Progenitor cell of endocrine pancreas (in vitro differentiated cells): ENCODE measurements at regions not wholly inside any gene's neighbourhood (a gene's known extent, or its start where the extent isn't known, plus 50 kb on each side); places are given as distances from the start of the nearest gene placed in this dataset.

ENCODE experiments used
- DNase-seq: peaks from one replicate; pipeline ENCODE4 v3.0.0; 2021; ENCODE audit warnings: low spot score; ENCODE audit not compliant: unreplicated experiment
- H3K27ac Mint-ChIP-seq: 2 replicates; pipeline ENCODE4 v1.8.0; 2021; ENCODE audit warnings: mild to moderate bottlenecking, moderate library complexity, mixed read lengths
- H3K27me3 Mint-ChIP-seq: 2 replicates; pipeline ENCODE4 v1.8.0; 2021; ENCODE audit warnings: mixed read lengths
- H3K36me3 Mint-ChIP-seq: 2 replicates; pipeline ENCODE4 v1.8.0; 2022; ENCODE audit warnings: mixed read lengths; ENCODE audit not compliant: insufficient read depth
- H3K4me1 Mint-ChIP-seq: 2 replicates; pipeline ENCODE4 v1.8.0; 2021; ENCODE audit warnings: low read depth, mixed read lengths
- H3K4me3 Mint-ChIP-seq: 2 replicates; pipeline ENCODE4 v1.8.0; 2021; ENCODE audit warnings: low read depth, mild to moderate bottlenecking, moderate library complexity, mixed read lengths
- H3K9me3 Mint-ChIP-seq: 2 replicates; pipeline ENCODE4 v1.8.0; 2021; ENCODE audit warnings: low read depth, mixed read lengths
- TF ChIP-seq, protein P1 (sequence below): fragments of 200-600 bp; sonication (generic); IDR thresholded peaks from one replicate; pipeline ENCODE4 v1.5.0; 2021; ENCODE audit warnings: antibody characterized with exemption, mild to moderate bottlenecking; ENCODE audit not compliant: unreplicated experiment

- no peak overlapping the region for H3K27ac Mint-ChIP-seq
- H3K27me3 Mint-ChIP-seq = peaks cover 3% of the 10 kb centered on the region
- no peak overlapping the region for H3K4me3 Mint-ChIP-seq
- H3K4me1 Mint-ChIP-seq = no peaks in the 10 kb centered on the region
- H3K9me3 Mint-ChIP-seq = no peaks in the 10 kb centered on the region
- H3K36me3 Mint-ChIP-seq = no peaks in the 10 kb centered on the region
- TF ChIP-seq, protein P1, sequence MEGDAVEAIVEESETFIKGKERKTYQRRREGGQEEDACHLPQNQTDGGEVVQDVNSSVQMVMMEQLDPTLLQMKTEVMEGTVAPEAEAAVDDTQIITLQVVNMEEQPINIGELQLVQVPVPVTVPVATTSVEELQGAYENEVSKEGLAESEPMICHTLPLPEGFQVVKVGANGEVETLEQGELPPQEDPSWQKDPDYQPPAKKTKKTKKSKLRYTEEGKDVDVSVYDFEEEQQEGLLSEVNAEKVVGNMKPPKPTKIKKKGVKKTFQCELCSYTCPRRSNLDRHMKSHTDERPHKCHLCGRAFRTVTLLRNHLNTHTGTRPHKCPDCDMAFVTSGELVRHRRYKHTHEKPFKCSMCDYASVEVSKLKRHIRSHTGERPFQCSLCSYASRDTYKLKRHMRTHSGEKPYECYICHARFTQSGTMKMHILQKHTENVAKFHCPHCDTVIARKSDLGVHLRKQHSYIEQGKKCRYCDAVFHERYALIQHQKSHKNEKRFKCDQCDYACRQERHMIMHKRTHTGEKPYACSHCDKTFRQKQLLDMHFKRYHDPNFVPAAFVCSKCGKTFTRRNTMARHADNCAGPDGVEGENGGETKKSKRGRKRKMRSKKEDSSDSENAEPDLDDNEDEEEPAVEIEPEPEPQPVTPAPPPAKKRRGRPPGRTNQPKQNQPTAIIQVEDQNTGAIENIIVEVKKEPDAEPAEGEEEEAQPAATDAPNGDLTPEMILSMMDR = no peak
- DNase-seq = no peak
Observed at GRCh38 chr2:173491418-173491817, 136.7 kb downstream of the CDCA7 start.

- no peaks in the 10 kb centered on the region for H3K4me1 Mint-ChIP-seq
- H3K9me3 Mint-ChIP-seq = no peaks in the 10 kb centered on the region
- H3K4me3 Mint-ChIP-seq = no peak overlapping the region
- no peak overlapping the region for H3K27ac Mint-ChIP-seq
- no peaks in the 10 kb centered on the region for H3K27me3 Mint-ChIP-seq
- no peaks in the 10 kb centered on the region for H3K36me3 Mint-ChIP-seq
- TF ChIP-seq, protein P1 = no peak
- DNase-seq = no peak
Observed at GRCh38 chr2:173493874-173494273, 139.2 kb downstream of the CDCA7 start.

DNA sequence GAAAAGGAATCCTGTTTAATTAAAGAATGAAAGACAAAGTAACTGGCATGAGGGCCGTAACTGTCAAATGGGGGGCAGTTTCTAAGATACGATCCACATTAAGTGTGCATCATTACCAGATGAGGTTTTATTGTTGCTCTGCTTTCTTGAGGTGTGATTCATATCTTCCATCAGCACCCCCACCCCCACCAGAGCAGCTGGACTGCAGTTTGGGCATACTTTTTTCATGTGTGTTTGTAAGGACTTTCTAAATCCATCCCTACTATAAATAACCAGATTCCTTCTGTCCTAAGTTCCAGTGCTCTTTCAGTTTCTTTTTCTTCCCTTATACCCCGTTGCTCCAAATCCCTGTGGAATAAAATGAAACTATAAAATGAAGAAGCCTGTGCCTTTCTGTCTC lies 142.1 kb downstream of the CDCA7 start:
- no peak for DNase-seq
- TF ChIP-seq, protein P1 = no peak
- H3K27me3 Mint-ChIP-seq = no peaks in the 10 kb centered on the region

GRCh38 chr2:173500953-173501352 lies 146.3 kb downstream of the CDCA7 start:
- Mint-ChIP-seq H3K27ac (no peak overlapping the region), H3K36me3 (peaks cover 2% of the 10 kb centered on the region), H3K4me1 (no peaks in the 10 kb centered on the region), H3K9me3 (peaks cover 11% of the 10 kb centered on the region), H3K4me3 (no peak overlapping the region), H3K27me3 (no peaks in the 10 kb centered on the region)
- DNase-seq = no peak
- TF ChIP-seq, protein P1 = no peak

More for the DNA sequence above, 142.1 kb downstream of the CDCA7 start:
- Mint-ChIP-seq H3K27ac (no peak overlapping the region), H3K36me3 (peaks cover 2% of the 10 kb centered on the region), H3K4me3 (no peak overlapping the region), H3K9me3 (peaks cover 6% of the 10 kb centered on the region), H3K4me1 (no peaks in the 10 kb centered on the region)

DNA sequence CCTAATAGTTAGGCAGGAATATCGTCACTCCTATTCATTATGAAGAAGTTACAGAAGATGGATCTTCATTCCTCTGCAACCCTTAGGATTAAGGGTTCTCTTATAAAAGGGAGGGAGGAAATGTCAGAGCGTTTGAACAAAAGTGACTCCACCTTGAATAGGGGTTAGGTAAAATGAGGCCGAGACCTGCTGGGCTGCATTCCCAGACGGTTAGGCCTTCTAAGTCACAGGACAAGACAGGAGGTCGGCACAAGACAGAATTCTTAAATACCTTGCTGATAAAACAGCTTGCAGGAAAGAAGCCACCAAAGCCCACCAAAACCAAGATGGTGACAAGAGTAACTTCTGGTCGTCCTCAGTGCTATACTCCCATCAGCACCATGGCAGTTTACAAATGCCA lies 147.6 kb downstream of the CDCA7 start:
- no peaks in the 10 kb centered on the region for H3K27me3 Mint-ChIP-seq
- no peaks in the 10 kb centered on the region for H3K4me1 Mint-ChIP-seq
- peaks cover 11% of the 10 kb centered on the region for H3K9me3 Mint-ChIP-seq
- H3K4me3 Mint-ChIP-seq = no peak overlapping the region
- TF ChIP-seq, protein P1 = no peak
- no peak overlapping the region for H3K27ac Mint-ChIP-seq
- peaks cover 2% of the 10 kb centered on the region for H3K36me3 Mint-ChIP-seq
- DNase-seq = no peak
